ENCODE measurements at regions not wholly inside any gene's neighbourhood (a gene's known extent, or its start where the extent isn't known, plus 50 kb on each side); places are given as distances from the start of the nearest gene placed in this dataset.

- ChIA-PET CTCF (ENCODE audit: partially characterized antibody) (interaction anchor here (0.9 kb wide), 1 partner anchor 41 kb away, joined by 3 read pairs; no protein-coding TSS in a partner anchor), POLR2A (ENCODE audit: partially characterized antibody) (no interaction called here)
- FAIRE-seq = no peak
These were observed 113.4 kb upstream of the UQCRFS1 start for GRCh38 chr19:29326351-29326750.

More at GRCh38 chr19:29326351-29326750, 113.4 kb upstream of the UQCRFS1 start:
- H3K4me2 ChIP-seq (ENCODE audit: insufficient read depth in 1 of 2, low read depth in 2 of 2, low read length in 2 of 2) = no peak overlapping the region
- H3K4me1 ChIP-seq (replicated peaks in 1 of 4; ENCODE audit: control insufficient read depth in 3 of 4, insufficient read depth in 4 of 4, low read length in 3 of 4) = no peaks in the 10 kb centered on the region; a peak in 1 of 7 replicates
- H2BK5ac ChIP-seq (ENCODE audit: low read depth, low read length) = no peak overlapping the region
- no peak overlapping the region for H2BK120ac ChIP-seq (replicated peaks; ENCODE audit: low read depth, low read length)
- no peak overlapping the region for H4K8ac ChIP-seq (ENCODE audit: extremely low read depth, insufficient read depth, low read length)
- H4K5ac ChIP-seq (ENCODE audit: insufficient read length, low read depth, low read length) = no peak overlapping the region
- no peak overlapping the region for H3K14ac ChIP-seq (ENCODE audit: insufficient read length)
- no peaks in the 10 kb centered on the region for H3K36me3 ChIP-seq (ENCODE audit: control insufficient read depth in 2 of 4, insufficient read depth in 4 of 4, low read length in 3 of 4)
- no peak overlapping the region for H3K4me3 ChIP-seq (ENCODE audit: extremely low read depth in 1 of 4, insufficient read depth in 2 of 4, low read depth in 3 of 4, low read length in 4 of 4)
- H3K18ac ChIP-seq (ENCODE audit: extremely low read depth, low read length) = no peak overlapping the region
- no peaks in the 10 kb centered on the region; a peak in 1 of 4 replicates for H3K9me3 ChIP-seq (ENCODE audit: insufficient read depth in 2 of 2, low read depth in 1 of 2, low read length in 1 of 2)
- no peak for DNase-seq (ENCODE audit: low read depth in 1 of 2, low spot score in 2 of 2)
- H2BK15ac ChIP-seq (ENCODE audit: low read length) = no peak overlapping the region
- no peaks in the 10 kb centered on the region for H3K23me2 ChIP-seq (ENCODE audit: low read depth, low read length)
- no peak for TF ChIP-seq SP4 (IDR thresholded peaks at IDR 0.05; ENCODE audit: low read length)
- no peak for TF ChIP-seq EP300 (IDR thresholded peaks at IDR 0.05; ENCODE audit: borderline replicate concordance in 1 of 2, low read depth in 2 of 2, low read length in 2 of 2)
- no peak for TF ChIP-seq RAD21 (IDR thresholded peaks at IDR 0.05 in 1 of 2, conservative IDR thresholded peaks at IDR 0.05 in 1 of 2; ENCODE audit: low read depth in 2 of 2, low read length in 2 of 2)
- no peak for TF ChIP-seq NRF1 (IDR thresholded peaks at IDR 0.05; ENCODE audit: low read depth, low read length)
- TF ChIP-seq SP2 (IDR thresholded peaks at IDR 0.05; ENCODE audit: low read length) = no peak
- no peak for TF ChIP-seq CBX5 (IDR thresholded peaks at IDR 0.05; ENCODE audit: low read depth, low read length)
- no peak for TF ChIP-seq ATF3 (IDR thresholded peaks at IDR 0.05; ENCODE audit: insufficient read depth, low read depth, low read length)
- TF ChIP-seq ZNF274 (IDR thresholded peaks at IDR 0.05; ENCODE audit: borderline replicate concordance, extremely low read depth, low read length) = no peak
- no peak for TF ChIP-seq POU5F1 (IDR thresholded peaks at IDR 0.05; ENCODE audit: low read depth, low read length)
- no peak for TF ChIP-seq KDM4A (IDR thresholded peaks at IDR 0.05; ENCODE audit: low read depth, low read length, severe bottlenecking)
- no peak for TF ChIP-seq FOSL1 (IDR thresholded peaks at IDR 0.05; ENCODE audit: insufficient read depth, low read depth, low read length)
- TF ChIP-seq CHD1 (IDR thresholded peaks at IDR 0.05; ENCODE audit: low read depth, low read length) = no peak
- no peak for TF ChIP-seq SAP30 (IDR thresholded peaks at IDR 0.05; ENCODE audit: insufficient read depth, insufficient replicate concordance, low read length)
- whole genome bisulfite sequencing, 2 experiments (ENCODE audit: extremely low coverage in 1 of 2, insufficient coverage in 1 of 2, insufficient read length in 1 of 2, insufficient replicate concordance in 2 of 2, low coverage in 1 of 2, low lambda C conversion rate in 2 of 2, missing lambda C conversion rate in 1 of 2) = 93% methylated on average over 4 of the region's 4 CpGs; no CpG with 5 or more reads in 1 of the 2 experiments
- H3K27me3 ChIP-seq (replicated peaks in 1 of 4; ENCODE audit: control insufficient read depth in 3 of 4, extremely low read depth in 1 of 4, insufficient read depth in 3 of 4, low read length in 3 of 4) = no peaks in the 10 kb centered on the region; a peak in 2 of 7 replicates
- no peak overlapping the region for H3K56ac ChIP-seq (replicated peaks; ENCODE audit: insufficient read length, low read depth, low read length)
- no peak overlapping the region for H2AFZ ChIP-seq (ENCODE audit: low read length)
- H4K20me1 ChIP-seq (replicated peaks in 1 of 2; ENCODE audit: control insufficient read depth in 1 of 2, insufficient read depth in 2 of 2, low read length in 2 of 2) = peaks cover 0 to 2% of the 10 kb centered on the region in 2 experiments
- no peak overlapping the region for H3K4ac ChIP-seq (replicated peaks; ENCODE audit: insufficient read length, low read depth, low read length)
- H4K91ac ChIP-seq (replicated peaks; ENCODE audit: insufficient read length, low read length) = no peak overlapping the region
- no peaks in the 10 kb centered on the region for H3K79me2 ChIP-seq (ENCODE audit: control insufficient read depth in 1 of 2, insufficient read depth in 2 of 2, low read length in 2 of 2)
- no peak overlapping the region for H2BK12ac ChIP-seq (ENCODE audit: low read depth, low read length)
- H3K79me1 ChIP-seq (ENCODE audit: low read depth, low read length) = no peaks in the 10 kb centered on the region
- H2BK20ac ChIP-seq (ENCODE audit: low read length) = no peak overlapping the region
- no peak overlapping the region for H3K27ac ChIP-seq (ENCODE audit: low read depth, low read length)
- H2AK5ac ChIP-seq (ENCODE audit: low read depth, low read length) = no peak overlapping the region
- no peak overlapping the region for H3K9ac ChIP-seq (replicated peaks in 1 of 4; ENCODE audit: extremely low read depth in 1 of 4, low read depth in 3 of 4, low read length in 3 of 4)
- H3K23ac ChIP-seq (ENCODE audit: insufficient read length) = no peak overlapping the region
